HG03159 (cell line): ENCODE measurements at regions not wholly inside any gene's neighbourhood (a gene's known extent, or its start where the extent isn't known, plus 50 kb on each side); places are given as distances from the start of the nearest gene placed in this dataset.
"Not testable (repeated sequence)": the region's sequence is repeated elsewhere in the genome, so short reads cannot be mapped to it uniquely, and the experiment has no call there.

Source experiments
- ATAC-seq: cut with Tn5 transposase; IDR thresholded peaks from one replicate; pipeline ENCODE4 v1.9.1; 2021; ENCODE audit warnings: mild to moderate bottlenecking, moderate library complexity; ENCODE audit not compliant: unreplicated experiment

DNA sequence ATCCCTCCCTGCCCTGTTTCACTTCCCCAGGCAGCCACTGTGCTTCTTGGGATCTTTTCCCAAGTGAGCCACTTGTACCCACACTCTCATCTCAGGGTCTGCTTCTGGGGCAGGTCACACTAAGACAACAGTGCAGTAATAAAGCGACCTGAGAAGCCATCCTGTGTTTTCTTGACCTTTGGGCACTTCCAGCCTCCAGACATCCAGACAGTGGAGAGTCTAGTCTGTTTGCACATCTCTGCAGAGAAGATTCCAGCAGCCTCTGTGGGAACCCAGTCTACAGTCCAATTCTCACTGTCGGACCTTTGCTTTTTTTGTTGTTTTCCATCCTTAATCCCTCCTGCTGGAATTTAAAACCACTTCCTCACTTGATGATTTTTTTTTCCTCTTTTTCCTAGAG is 50.3 kb upstream of the ATP6AP2 start:
- no peak for ATAC-seq

DNA sequence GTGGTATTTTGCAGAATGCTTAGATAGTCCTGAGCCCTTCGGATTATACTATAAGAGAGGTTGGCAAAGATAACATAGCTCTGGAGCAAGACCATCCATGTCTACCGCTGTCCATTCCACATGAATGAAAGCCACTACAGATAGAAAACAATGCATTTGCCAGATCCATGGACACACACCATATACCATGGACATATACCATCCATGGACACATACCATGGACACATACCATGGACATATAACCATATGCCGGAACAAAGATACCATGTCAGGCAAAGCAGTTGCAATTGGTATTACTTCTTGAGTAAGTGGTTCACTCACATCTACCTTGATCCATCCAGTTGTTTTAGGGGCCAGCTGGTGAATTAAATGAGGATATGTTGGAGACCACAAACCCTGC is 53.2 kb upstream of the ATP6AP2 start:
- ATAC-seq, result no peak

DNA sequence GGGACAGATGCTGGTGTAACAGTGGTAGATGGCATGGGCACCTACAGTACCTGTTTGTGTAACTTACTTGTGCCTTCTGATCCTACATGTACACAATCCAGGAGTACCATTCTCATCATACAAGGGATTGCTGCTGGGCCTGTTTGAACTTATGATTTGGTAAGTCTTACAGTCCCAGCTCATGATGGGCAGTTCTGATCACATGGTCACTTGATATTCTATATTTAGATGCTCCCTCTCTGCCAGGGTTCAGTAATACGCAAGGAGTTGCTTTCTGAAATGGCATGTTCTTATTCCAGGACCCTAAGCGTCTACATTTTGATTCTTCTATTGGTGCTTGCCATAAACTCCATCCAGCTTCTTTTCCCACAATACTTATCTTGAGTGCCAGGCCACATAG is 54.4 kb upstream of the ATP6AP2 start:
- ATAC-seq, result no peak

DNA sequence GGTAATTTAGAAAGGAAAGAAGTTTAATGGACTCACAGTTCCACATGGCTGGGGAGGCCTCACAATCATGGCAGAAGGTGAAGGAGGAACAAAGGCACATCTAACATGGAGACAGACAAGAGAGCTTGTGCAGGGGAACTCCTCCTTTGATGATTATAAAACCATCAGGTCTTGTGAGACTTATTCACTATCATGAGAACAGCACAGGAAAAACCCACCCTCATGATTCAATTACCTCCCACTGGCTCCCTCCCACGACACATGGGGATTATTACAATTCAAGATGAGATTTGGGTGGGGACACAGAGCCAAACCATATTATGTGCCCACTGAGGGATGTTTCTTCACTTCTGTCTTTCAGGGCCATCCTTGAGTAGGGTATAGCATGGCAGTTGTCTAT is 54.9 kb upstream of the ATP6AP2 start:
- not testable (repeated sequence) for ATAC-seq

DNA sequence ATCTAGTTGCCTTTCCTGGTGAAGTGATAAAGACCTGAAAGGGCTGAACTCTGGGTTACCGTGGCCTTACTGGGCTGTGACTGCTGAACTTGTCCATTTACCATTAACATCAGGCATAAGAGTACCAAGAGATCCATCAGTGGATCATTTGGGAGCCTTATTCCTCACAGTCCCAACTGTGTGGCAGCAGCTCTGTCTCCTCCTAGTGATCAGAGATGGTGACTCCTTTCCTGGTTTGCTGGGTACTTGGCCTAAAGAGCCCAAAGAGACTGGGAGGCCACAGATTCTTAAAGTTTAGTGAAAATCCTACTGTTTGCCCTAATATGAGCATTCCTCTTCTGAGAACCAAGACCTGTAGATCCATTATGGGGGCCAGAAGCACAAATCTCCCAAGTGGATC is 56.3 kb upstream of the ATP6AP2 start:
- ATAC-seq, result no peak

DNA sequence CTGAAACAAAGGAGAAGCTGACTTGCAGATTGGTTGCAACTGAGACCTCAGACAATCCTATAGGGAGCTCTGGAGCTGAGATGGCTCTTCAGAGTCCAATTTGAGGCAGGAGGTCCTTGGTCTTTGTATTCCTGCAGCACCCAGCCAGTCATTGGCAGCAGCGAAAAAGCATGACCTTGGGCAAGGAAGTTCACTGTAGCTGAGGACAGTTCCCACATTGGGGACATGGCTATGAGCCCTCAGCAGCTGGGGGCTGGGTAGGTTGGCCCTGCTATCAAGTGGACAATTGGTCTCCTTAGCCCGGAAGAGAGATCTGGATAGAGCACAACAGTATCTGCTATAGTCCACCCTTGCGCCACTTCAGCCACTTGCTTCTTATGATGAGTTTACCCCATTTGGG is 56.9 kb upstream of the ATP6AP2 start:
- ATAC-seq, result no peak

DNA sequence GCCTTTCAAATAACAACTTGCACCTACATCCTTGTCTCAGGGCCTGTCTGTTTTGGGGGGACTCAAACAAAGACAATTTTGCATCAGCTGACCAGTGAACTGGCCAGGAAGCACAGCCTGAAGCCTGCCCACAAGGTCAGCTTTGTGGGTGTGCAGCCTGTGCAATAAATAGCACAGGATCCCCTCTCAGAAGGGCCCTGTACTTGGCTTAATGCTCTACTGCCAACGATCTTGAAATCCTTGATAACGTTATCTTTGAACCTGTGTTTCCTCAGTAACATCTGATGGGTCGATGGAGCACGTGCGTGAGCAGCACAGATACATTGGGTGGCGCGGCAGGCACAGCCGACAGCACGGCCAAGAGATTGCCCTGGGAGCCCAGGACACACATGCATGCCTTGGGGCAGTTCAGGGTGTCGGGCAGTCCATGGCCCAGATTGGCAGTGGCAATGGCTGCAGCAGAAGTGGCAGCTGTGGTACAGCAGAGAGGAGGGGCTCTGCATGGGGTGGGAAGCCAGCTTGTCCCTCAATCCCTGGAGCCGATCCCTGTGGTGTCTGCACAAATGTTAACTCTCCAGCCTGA is 58.8 kb upstream of the ATP6AP2 start:
- ATAC-seq, result no peak

DNA sequence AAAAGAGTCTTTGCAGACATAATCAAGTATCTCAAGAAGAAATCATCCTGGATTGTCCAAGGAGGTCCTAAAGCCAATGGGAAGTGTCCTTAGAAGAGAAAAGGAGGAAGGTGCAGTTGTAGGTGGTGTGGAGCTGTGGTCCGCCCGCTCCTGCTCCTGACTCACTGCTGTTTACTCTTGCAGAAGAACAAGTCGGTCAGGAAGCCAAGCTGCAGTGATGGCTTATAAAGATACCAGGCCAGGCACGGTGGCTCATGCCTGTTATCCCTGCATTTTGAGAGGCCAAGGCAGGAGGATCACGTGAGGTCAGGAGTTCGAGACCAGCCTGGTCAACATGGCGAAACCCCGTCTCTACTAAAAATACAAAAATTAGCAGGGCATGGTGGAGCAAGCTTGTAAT is 66.4 kb upstream of the ATP6AP2 start:
- ATAC-seq, result no peak

DNA sequence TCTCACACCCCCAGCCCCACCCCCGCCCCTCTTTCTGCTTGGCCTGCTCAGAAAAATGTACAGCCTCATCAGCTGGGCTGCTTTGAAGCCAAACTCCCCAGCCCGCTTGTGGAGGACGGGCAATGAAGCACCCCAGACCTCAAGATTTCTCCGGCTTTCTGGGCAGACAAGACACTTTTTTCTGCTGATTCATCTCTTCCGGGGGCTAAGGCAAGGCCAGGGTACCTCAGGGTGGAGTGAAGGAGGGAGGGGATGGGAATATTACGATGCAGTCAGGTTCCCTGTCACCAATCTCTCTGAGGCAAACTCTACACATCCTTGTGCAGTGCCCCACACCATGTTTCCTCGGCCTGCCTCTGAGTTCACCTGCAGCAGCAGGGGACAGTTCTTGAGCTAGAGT is 66.9 kb upstream of the ATP6AP2 start:
- no peak for ATAC-seq

DNA sequence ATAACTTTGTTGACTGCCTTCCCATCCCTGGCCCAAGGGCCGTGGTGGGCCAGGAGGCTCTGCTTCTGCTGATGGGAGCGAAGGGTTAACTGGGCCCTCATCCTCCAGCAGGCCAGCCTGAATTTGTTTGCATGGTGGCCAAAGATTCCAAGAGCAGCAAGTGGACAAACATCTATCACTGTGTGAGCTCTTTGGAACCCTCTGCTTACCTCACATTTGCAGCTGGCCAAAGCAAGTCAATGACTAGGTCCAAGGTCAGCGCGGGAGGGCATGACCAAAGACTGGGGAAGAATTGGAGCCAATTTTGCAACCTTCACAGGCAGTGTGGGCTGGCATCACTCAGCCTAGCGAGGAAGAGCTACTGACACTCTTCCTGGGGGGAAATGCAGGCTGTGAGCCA is 67.8 kb upstream of the ATP6AP2 start:
- ATAC-seq, result no peak

DNA sequence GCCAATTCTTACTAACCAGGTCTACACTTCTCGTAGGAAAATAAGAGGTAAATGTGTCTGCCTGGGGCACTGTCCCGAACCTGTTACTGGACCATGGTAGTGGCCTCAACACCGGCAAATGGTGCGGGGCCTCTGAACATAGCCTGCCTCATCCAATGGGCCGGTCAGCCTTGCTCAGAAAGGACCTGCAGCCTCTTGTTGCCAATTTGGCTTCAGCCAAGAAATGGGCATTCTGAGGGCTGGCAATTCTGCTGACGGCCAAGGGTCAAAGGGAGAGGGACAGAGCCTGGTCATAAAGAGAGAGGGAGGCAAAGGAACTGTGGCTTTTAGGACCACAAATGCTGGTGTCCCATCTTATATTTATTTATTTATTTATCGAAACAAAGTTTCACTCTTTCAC is 69.5 kb upstream of the ATP6AP2 start:
- ATAC-seq, result no peak

DNA sequence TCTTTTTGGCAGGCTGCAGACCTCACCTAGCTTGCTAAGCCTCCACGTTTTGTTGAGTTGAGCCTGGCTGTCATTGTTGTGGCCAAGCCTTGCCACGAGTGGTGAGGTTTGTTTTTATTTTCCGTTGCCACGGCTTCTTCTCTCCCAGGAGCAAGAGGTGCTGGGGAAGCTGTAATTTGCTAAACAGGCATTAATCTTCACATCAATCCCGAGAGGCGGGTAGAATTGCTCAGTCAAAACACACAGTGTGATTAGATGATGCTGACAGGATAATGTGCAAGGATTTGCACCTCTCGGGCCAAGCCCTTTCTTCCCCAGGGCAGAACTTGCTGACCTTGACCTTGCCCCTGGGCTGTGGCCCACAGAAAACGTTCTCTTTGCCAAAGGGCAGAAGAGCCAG is 72.2 kb upstream of the ATP6AP2 start:
- no peak for ATAC-seq

DNA sequence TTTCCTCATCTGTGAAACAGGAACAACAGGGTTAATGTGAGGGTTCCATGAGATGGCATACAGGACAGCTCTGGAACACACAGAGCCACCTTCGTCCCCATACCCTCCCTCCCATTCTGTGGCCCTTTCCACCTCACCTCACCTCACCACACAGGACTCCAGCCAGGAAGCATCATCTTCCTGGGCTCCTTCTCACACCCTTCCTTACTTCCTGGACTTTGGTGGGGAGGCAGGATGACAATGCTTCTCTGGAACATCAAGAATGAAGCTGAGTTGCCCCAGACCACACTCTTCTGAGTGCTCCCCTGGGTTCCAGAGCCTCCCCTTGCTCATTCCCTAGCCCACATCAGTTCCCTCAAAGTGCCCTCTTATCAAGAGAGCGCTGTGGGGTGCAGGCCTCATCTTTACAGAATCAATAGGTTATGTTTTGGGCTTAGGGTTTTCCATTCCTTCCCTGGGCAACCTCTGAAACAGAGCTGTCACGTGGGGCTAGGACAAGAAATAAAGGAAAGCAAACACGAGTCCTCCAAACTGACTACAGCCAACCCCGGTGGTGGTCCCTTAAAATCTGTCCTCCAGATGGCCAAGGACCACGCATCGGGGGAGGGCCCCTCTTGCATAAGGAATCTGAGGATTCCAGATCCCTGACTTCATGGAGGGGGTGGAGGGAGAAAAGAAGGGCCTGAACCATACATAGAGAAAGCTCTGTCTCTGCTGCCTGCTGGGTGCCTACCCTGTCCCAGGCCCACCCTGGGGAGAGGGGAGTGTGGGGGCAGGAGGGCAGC is 74.4 kb upstream of the ATP6AP2 start:
- ATAC-seq, result no peak

DNA sequence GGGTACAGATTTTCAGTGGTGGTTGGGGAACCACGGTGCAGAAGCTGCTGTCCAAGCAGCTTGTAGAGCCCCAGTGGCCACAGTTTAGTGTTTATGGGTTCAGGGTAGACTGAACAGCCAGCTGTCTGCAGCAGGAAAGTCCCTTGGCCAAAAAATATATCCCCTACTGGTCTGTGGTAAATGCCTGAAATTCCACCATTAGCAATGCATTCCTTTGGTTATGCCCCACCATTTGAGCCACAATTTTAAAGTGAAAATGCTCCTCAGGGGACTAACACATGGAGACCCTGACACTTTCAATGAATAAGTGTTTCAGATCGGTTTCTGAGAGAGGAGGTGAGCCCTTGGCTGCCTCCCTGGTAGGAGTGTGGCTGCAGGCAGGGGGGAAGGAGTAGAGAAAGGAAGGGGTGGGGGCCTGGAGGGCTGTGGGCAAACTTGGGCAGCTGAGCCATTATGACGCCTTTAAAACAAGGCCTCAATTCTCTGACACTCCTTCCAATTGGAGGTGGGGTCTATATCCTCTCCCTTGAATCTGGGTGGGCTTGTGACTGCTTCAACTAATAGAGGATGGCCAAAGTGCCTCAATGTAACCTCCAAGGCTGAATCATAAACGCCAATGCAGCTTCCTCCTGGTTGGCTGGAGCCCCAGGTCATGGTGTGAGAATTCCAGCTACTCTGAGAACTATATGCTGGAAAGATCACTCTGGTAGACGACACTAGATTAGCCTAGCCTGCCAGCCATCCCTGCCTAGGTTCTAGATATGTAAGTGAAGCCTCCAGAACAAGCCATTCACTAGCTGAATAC is 75.8 kb upstream of the ATP6AP2 start:
- ATAC-seq, result no peak

DNA sequence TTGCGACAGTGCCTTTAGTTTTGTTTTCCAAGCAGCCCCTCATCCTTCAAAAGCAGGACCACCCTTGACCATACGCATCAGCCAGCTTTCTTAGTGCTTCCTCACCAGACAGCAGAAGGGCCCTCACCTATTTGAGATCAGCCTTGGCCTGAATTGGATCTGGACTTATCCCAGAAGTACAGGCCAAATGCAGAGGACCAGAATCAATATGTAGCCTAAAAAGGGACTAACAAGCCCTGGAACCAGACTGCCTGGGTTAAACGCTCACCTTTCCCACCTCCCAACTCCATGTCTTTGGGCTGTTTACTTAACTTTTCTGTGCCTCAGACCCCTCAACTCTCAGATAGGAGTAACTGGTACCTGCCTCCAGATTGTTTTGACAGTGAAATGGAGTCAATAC is 77.7 kb upstream of the ATP6AP2 start:
- ATAC-seq, result no peak

DNA sequence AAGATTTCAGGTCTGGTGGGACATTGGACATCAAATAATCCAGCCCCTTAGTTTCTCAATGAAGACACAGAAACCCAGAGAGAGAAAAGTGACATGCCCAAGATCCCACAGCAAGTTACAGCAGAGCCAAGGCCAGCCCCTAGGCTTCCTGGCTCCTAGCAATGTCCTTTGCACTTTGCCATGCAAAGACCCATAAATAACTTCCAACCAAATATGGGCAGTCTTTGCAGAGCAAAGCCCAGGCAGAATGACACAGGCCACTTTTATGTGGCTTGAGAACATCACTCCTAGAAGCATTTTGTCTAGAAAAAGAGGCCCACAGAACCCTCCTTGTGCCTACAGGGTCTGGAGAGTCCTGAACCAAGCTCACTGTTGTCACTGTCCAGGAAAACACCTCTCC is 78.1 kb upstream of the ATP6AP2 start:
- no peak for ATAC-seq

DNA sequence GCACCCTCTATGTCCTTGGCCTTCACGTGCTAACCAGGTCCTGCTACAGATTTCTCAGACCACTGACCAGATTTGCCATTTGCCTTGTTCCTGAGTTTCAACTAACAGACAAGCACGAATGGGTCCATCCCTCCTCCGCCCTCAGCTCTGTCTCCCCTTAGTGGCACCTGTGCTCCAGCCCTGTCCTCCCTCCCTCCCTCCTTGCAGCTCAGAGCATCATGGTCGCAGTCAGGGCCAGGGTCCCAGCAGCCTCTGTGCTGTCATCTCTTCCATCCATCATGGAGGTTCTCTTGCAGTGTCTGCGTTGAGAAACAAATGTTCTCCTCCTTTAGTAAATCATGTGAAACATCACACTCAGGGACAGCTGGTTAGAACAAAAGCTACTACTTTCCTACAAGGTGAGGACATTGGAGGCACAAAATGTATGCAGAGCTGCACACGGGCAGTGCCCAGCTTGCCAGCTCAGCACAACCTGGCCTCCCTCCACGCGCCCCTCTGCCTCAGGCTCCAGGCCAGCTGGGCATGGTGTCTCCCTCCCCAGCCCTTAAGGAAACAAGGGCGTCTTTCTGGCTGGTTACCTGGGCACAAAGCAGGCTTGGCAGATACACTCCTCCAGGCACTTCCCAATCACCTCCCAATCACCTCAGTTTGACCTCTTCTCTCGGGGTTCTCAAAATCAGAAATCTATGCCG is 79.5 kb upstream of the ATP6AP2 start:
- no peak for ATAC-seq

DNA sequence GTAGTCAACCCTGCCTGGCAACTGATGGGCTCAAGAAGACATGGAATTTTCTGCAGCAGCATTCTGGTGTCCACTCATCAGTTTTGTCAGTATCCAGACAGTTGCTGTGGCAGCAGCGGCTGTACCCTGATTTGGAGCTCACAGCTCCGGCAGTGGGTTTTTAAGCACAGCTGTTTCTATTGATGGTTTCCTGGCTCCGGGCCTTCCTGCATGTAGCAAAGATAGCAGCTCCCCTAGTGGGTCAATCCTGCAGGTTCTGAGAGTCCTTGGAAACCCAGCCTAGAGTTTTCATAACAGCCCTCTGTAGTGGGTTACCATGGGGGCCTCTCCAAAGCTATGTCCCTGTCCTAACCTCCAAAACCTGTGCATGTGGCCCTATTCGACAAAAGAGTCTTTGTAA is 84.0 kb upstream of the ATP6AP2 start:
- ATAC-seq, result no peak

DNA sequence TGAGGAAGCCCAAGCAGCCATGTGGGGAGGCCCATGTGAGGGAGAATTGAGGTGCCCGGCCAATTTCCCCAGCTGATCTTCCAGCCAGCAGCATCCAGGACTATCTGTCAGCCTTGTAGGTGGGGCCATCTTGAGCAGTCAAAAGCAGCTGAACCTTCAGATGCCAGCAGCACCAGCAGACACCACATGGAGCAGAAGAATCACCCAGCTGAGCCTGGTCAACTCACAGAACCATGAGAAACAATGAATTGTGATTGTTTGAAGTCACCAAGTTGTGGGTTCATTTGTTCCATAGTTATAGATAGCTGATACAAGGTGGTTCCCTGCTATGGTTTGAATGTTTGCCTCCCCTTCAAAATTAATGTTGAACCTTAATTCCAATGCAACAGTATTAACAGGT is 85.1 kb upstream of the ATP6AP2 start:
- no peak for ATAC-seq

DNA sequence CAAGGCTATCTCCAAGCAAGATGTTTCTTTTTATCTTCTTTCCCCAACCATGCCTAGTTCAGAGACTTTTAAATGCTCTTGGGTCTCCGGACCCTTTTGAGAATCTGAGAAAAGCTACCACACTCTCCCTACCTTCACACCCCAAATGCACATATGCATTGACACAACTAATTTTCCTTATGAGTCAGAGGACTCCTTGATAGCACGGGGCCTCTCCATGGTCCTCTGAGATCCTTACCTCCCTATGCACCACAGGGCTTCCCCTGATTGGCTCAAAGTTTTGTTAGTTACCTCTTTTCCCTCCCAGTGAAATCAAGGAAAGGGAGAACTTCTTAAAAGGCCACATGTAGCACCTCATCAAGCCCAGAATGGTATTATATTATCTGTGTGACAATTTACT is 86.8 kb upstream of the ATP6AP2 start:
- ATAC-seq, result no peak

DNA sequence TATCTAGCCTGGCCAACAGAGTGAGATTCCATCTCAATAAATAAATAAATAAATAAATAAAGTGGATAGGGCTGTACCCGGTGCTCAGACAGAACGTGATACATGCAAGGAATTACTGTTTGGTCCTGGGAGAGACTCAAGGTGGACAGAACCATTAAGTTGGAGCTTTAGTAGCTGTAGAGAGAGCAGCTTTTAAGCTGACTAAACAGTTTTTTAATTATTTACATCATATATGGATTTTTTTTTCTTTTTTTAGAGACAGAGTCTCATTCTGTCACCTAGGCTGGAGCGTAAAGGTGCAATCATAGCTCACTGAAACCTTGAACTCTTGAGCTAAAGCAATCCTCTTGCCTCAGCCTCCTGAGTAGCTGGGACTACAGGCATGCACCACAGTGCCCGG is 92.5 kb upstream of the ATP6AP2 start:
- no peak for ATAC-seq

DNA sequence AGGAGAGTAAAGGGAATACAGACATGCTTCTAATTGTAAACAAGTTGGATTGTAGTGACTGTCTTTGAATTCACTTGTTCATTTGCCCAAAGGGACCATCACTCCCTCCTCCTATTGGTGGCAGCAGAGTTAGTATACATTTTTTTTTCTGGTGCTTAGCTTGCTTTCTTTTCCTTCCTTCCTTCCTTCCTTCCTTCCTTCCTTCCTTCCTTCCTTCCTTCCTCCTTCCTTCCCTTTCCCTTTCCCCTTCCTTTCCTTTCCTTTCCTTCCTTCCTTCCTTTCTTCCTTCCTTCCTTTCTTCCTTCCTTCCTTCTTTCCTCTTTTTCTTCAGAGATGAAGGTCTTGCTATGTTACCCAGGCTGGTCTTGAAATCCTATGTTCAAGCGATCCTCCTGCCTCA is 94.8 kb upstream of the ATP6AP2 start:
- no peak for ATAC-seq
